MCF 10A (cell line): ENCODE measurements at regions not wholly inside any gene's neighbourhood (a gene's known extent, or its start where the extent isn't known, plus 50 kb on each side); places are given as distances from the start of the nearest gene placed in this dataset.

Experiments used
- BruUV-seq: library from RNA; stranded (reverse); fragments of 400-500 nt; replicated peaks from 2 replicates; lab custom pipeline; 2021; lab: Mats Ljungman, UMichigan
- CTCF ChIA-PET: fragments of 300-600 bp; sonication (Branson Sonifier 250); formaldehyde crosslinking; extraction: SDS; loops from one replicate; lab custom pipeline; 2021; ENCODE audit warnings: antibody characterized with exemption, inconsistent platforms; lab: Yijun Ruan, JAX
- POLR2A ChIA-PET: fragments of 300-600, 350-650 bp; sonication (Branson Sonifier 250); formaldehyde crosslinking; extraction: SDS; loops from one replicate; lab custom pipeline; 2020; ENCODE audit warnings: antibody characterized with exemption, inconsistent platforms; lab: Yijun Ruan, JAX
- DNase-seq: peaks from one replicate; pipeline ENCODE4 v3.0.0-alpha.2; 2018; ENCODE audit not compliant: unreplicated experiment
- H3K27ac Mint-ChIP-seq: one replicate; pipeline ENCODE4 v1.8.0; 2022; ENCODE audit warnings: mild to moderate bottlenecking, low read depth, mixed read lengths; ENCODE audit not compliant: unreplicated experiment
- H3K27me3 Mint-ChIP-seq: one replicate; pipeline ENCODE4 v1.8.0; 2022; ENCODE audit warnings: mixed read lengths; ENCODE audit not compliant: insufficient read depth, unreplicated experiment
- H3K36me3 Mint-ChIP-seq: one replicate; pipeline ENCODE4 v1.8.0; 2022; ENCODE audit warnings: mild to moderate bottlenecking, moderate library complexity, mixed read lengths; ENCODE audit not compliant: insufficient read depth, unreplicated experiment
- H3K4me1 Mint-ChIP-seq: one replicate; pipeline ENCODE4 v1.8.0; 2022; ENCODE audit warnings: mixed read lengths; ENCODE audit not compliant: insufficient read depth, unreplicated experiment
- H3K4me3 Mint-ChIP-seq: one replicate; pipeline ENCODE4 v1.8.0; 2022; ENCODE audit warnings: mild to moderate bottlenecking, moderate library complexity, mixed read lengths; ENCODE audit not compliant: unreplicated experiment
- H3K9me3 Mint-ChIP-seq: one replicate; pipeline ENCODE4 v1.8.0; 2022; ENCODE audit warnings: mixed read lengths; ENCODE audit not compliant: unreplicated experiment
- CTCF ChIP-seq: fragments of 200-600 bp; IDR thresholded peaks from one replicate; pipeline ENCODE4 v1.8.0; 2022; ENCODE audit warnings: antibody characterized with exemption, mild to moderate bottlenecking; ENCODE audit not compliant: unreplicated experiment
- intact Hi-C: fragments of 100-400 bp; cut with micrococcal nuclease; formaldehyde crosslinking; loops from 2 replicates; pipeline ENCODE4 v1.14.1; 2022

DNA sequence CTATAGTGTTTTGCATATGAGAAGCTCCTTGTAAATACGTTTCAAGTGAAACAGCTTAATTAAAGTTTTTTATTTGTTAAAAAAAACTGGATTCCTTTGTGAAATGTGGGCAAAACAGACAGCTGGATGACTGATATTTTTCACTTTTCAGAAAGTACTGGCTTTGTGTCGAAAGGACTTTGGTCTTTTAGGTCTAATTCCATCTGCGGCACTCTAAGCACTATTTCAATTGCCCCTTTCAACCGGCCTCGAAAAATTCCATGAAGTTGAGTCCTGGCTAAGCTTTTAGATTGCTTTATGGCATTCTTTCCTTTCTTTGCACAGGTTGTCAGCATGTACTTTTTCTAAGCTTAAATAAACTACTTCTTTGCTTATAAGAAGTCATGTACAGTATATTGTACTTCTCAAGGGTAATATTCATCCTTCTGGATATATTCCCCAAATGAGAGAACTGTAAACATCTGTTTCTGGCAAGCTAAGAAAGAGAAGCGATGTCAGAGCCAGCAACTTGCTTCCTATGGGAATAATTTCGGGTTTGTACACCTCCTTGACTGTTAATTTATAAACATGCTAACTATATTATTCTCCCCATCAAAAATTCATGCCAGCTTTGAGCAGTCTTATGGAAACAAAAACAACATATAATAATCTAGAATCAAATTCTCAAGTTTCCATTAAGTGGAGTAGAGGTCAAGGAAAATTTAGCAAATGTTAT is 611.3 kb downstream of the ETNK1 start:
- H3K27ac Mint-ChIP-seq = no peak overlapping the region
- BruUV-seq = no TSS peak
- intact Hi-C loops = no loop called here
- no peaks in the 10 kb centered on the region for H3K36me3 Mint-ChIP-seq
- ChIA-PET CTCF (interaction anchor here (0.9 to 1.4 kb wide), 2 partner anchors 30 to 32 kb away, joined by 3 to 4 read pairs; no protein-coding TSS in a partner anchor), POLR2A (interaction anchor here (0.6 kb wide), 1 partner anchor 1413 kb away, joined by 3 read pairs; no protein-coding TSS in a partner anchor)
- no peaks in the 10 kb centered on the region for H3K9me3 Mint-ChIP-seq
- H3K27me3 Mint-ChIP-seq = no peaks in the 10 kb centered on the region
- TF ChIP-seq CTCF = no peak
- DNase-seq = no peak
- no peak overlapping the region for H3K4me3 Mint-ChIP-seq
- no peaks in the 10 kb centered on the region for H3K4me1 Mint-ChIP-seq

GRCh38 chr12:23236811-23237210 is 611.8 kb downstream of the ETNK1 start:
- TF ChIP-seq CTCF = no peak
- no TSS peak for BruUV-seq
- ChIA-PET CTCF (interaction anchor here (0.9 to 1.4 kb wide), 2 partner anchors 31 to 32 kb away, joined by 3 to 4 read pairs; no protein-coding TSS in a partner anchor), POLR2A (interaction anchor here (0.7 kb wide), 1 partner anchor 253 kb away, joined by 3 read pairs; no protein-coding TSS in a partner anchor)
- H3K9me3 Mint-ChIP-seq = no peaks in the 10 kb centered on the region
- no peaks in the 10 kb centered on the region for H3K27me3 Mint-ChIP-seq
- H3K4me3 Mint-ChIP-seq = no peak overlapping the region
- DNase-seq = no peak
- no peak overlapping the region for H3K27ac Mint-ChIP-seq
- intact Hi-C loops = no loop called here
- H3K4me1 Mint-ChIP-seq = no peaks in the 10 kb centered on the region
- H3K36me3 Mint-ChIP-seq = no peaks in the 10 kb centered on the region

GRCh38 chr12:23238190-23238589 is 613.2 kb downstream of the ETNK1 start:
- Mint-ChIP-seq H3K27me3 (no peaks in the 10 kb centered on the region), H3K36me3 (no peaks in the 10 kb centered on the region), H3K9me3 (no peaks in the 10 kb centered on the region), H3K4me3 (no peak overlapping the region), H3K4me1 (no peaks in the 10 kb centered on the region), H3K27ac (no peak overlapping the region)
- intact Hi-C loops = no loop called here
- POLR2A ChIA-PET = no interaction called here
- CTCF ChIA-PET = no interaction called here
- DNase-seq = no peak
- TF ChIP-seq CTCF = no peak
- BruUV-seq = no TSS peak

- no peak overlapping the region for H3K27ac Mint-ChIP-seq
- intact Hi-C loops = no loop called here
- CTCF ChIA-PET = no interaction called here
- POLR2A ChIA-PET = no interaction called here
- no peaks in the 10 kb centered on the region for H3K9me3 Mint-ChIP-seq
- no peak for DNase-seq
- no peaks in the 10 kb centered on the region for H3K4me1 Mint-ChIP-seq
- no TSS peak for BruUV-seq
- H3K27me3 Mint-ChIP-seq = no peaks in the 10 kb centered on the region
- no peaks in the 10 kb centered on the region for H3K36me3 Mint-ChIP-seq
- H3K4me3 Mint-ChIP-seq = no peak overlapping the region
- TF ChIP-seq CTCF = no peak
Measured at GRCh38 chr12:23238957-23239356, 614.0 kb downstream of the ETNK1 start.
